GM12891 (cell line): ENCODE measurements at regions not wholly inside any gene's neighbourhood (a gene's known extent, or its start where the extent isn't known, plus 50 kb on each side); places are given as distances from the start of the nearest gene placed in this dataset.

Experiments used
- DNase-seq: peaks from one replicate; pipeline ENCODE4 v3.0.0; 2011; ENCODE audit warnings: low spot score; ENCODE audit not compliant: insufficient read length
- FAIRE-seq: peaks from 2 replicates; lab custom pipeline; 2011; peaks lifted over from hg19 to GRCh38; lab: Jason Lieb, UNC
- PAX5 ChIP-seq: IDR thresholded peaks from 2 replicates; pipeline ENCODE4 v1.6.1; 2011; ENCODE audit warnings: low read length, moderate library complexity, mild to moderate bottlenecking; ENCODE audit not compliant: insufficient read depth, severe bottlenecking
- POLR2A ChIP-seq: IDR thresholded peaks from 2 replicates; pipeline ENCODE4 v1.6.1; 2011; ENCODE audit warnings: low read depth, low read length, control low read depth
- POLR2AphosphoS5 ChIP-seq: IDR thresholded peaks from 2 replicates; pipeline ENCODE4 v1.6.1; 2011; ENCODE audit warnings: low read depth, low read length, control low read depth
- POU2F2 ChIP-seq: IDR thresholded peaks from 2 replicates; pipeline ENCODE4 v1.6.1; 2011; ENCODE audit warnings: low read depth, mild to moderate bottlenecking, control low read depth, low read length, moderate library complexity
- SPI1 ChIP-seq: IDR thresholded peaks from 2 replicates; pipeline ENCODE4 v1.6.1; 2011; ENCODE audit warnings: low read depth, low read length, control low read depth
- TAF1 ChIP-seq: IDR thresholded peaks from 2 replicates; pipeline ENCODE4 v1.6.1; 2011; ENCODE audit warnings: low read depth, low read length, control low read depth

DNA sequence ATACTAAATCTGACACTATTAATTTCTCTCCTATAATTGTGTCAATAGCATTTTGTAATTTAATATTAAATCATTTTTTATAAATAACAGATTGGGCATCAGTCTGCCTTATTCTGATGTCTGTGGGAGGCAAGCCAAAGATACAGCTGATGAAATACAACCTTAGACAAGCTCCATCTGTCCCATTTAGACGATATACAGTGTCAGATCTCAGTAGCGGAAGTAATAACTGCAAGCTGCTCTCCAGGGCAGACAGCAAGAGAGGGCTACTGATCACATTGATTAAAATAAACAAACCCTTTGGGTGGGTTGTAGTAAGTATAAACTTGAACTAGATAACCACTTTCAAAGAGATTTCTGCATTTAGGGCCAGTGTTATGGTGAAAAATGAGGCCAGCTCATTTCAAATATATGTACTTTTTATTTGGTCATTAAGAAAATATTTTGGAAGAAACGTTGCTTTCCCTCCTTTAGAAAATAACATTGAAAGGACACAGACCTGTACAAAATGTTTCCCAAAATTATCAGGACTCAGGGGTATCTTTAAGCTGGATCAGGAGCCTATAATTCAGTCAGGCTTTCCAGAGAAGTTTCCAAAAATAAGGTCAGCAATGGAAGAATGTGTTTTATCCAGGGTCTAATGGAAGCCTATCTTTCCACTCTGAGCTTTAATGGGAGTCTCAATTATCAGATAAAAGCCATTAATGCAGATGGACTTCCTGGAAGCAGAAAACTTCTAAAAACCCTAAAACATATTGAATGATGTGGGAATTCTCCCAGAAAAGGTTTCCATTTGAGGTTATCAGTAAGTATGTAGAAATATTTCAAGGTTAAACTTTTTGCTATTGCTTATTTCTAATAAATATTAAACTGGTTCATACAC, 1028.8 kb upstream of the IGFBP7 start:
- DNase-seq (no peak), FAIRE-seq (no peak)
- TF ChIP-seq SPI1 (no peak), POLR2AphosphoS5 (no peak), TAF1 (no peak), PAX5 (no peak), POU2F2 (no peak), POLR2A (no peak)

DNA sequence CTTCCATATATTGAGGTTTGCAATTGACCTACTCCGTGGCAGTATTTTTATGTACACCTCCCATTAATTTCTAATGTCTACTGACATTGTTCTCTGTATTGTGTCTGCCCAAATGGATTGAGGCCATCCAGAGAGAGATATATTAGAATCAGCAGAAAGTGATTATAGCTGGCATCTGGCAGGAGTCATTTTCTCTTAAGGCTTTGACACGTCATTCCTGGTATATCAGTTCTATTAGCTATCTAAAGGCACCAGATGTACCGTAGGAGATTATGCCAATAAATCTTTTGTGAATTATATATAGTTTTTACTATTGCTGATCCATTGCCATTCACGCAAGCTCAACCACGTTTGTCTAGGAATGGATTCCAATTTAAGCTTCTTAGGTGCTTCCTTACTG, 1026.4 kb upstream of the IGFBP7 start:
- TF ChIP-seq PAX5 (no peak), SPI1 (no peak), POU2F2 (no peak), POLR2A (no peak), POLR2AphosphoS5 (no peak), TAF1 (no peak)
- no peak for DNase-seq
- no peak for FAIRE-seq

DNA sequence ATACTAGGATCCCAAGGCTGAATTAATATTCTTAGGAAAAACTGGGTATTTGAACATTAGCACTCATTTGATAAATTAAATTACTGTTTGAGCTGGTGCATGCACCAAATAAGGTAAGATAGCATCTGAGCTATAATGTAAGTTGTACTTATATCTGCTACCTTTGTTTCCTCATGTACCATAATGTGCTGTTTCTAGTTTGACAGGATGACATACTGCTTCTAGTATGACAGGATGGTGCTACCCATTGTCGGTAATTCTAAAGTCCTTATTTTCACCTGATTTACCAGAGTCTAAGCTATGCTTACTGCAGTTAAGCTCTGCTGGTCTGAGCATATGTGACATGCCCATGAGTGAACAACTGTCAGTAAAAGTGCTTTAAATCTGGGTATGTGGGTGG, 1017.5 kb upstream of the IGFBP7 start:
- DNase-seq (no peak), FAIRE-seq (no peak)
- TF ChIP-seq PAX5 (no peak), POLR2AphosphoS5 (no peak), POLR2A (no peak), TAF1 (no peak), POU2F2 (no peak), SPI1 (no peak)

DNA sequence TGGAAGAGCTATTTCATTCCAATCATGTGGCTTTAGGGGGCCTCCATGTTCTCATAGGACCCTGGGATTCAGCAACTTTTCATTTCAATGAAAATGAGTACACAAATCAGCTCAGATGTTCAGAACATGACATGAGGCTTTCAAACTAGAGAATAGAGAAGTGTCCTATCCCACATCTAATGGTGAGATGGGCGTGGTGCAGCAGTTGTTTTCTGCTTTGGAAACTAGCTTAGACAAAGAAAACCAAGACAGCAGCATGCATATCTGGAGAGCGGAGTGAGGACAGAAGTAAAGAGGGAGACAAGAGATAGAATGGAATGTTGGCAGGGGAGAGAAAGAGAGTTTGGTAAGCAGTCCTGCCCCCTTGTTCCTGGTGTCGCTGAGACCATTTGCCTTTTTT, 1009.1 kb upstream of the IGFBP7 start:
- FAIRE-seq (no peak), DNase-seq (no peak)
- no peak for TF ChIP-seq POLR2A
- TF ChIP-seq SPI1: no peak
- TF ChIP-seq POU2F2: no peak
- no peak for TF ChIP-seq PAX5
- TF ChIP-seq POLR2AphosphoS5: no peak
- TF ChIP-seq TAF1: no peak

DNA sequence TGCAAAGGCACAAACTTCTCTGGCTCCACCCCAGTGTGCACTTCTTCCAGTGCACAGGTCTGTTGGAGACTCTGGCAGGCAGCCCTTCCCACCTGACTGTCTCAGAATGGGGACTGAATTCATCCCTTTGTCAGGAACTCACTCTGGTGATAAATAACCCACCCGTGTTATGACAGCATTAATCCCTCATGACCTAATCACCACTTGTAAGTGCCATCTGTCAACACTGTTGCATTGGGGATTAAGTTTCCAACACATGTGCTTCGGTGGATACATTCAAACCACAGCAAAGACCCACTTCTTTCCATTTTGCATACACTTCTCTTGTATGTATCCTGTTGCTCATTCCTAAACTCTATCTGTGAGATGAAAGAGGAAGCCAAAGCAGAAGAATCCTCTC, 1002.9 kb upstream of the IGFBP7 start:
- no peak for FAIRE-seq
- DNase-seq: no peak
- TF ChIP-seq POLR2AphosphoS5: no peak
- no peak for TF ChIP-seq POU2F2
- TF ChIP-seq PAX5: no peak
- TF ChIP-seq POLR2A: no peak
- TF ChIP-seq SPI1: no peak
- no peak for TF ChIP-seq TAF1

DNA sequence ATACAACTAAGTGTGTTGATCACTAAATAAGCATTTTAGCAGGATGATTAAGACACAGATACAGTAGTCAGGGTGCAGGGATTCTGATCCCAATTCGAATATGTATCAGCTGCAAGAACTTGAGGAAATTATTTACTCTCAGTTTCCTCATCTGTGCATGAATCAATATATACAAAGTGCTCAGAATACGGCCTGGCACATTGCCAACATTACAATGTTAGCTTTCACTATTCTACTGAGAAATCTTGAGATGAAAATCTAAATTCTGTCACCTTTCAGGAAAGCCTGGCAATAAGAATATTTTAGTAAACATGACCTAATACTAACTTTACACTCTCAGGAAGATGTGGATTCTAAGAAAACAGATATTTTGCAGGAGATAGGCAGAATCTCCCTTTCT, 1001.6 kb upstream of the IGFBP7 start:
- TF ChIP-seq TAF1 (no peak), POLR2AphosphoS5 (no peak), POLR2A (no peak), SPI1 (no peak), PAX5 (no peak), POU2F2 (no peak)
- DNase-seq: no peak
- no peak for FAIRE-seq

DNA sequence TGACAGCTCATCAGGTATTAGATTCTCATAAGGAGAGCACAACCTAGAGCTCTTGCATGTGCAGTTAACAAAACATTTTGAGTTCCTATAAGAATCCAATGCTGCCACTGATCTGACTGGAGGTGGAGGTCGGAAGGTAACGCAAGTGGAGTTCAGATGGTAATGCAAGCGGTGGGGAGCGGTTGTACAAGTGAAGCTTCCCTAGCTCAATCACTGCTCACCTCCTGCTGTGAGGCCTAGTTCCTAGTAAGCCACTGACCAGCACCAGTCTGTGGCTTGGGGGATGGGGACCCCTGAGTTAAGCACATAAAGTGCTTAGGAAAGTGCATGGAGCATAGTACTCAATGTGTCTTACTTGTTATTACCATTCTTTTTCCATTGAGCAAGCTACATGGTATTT, 983.2 kb upstream of the IGFBP7 start:
- no peak for DNase-seq
- TF ChIP-seq POLR2A (no peak), POU2F2 (no peak), TAF1 (no peak), POLR2AphosphoS5 (no peak), SPI1 (no peak), PAX5 (no peak)
- no peak for FAIRE-seq

DNA sequence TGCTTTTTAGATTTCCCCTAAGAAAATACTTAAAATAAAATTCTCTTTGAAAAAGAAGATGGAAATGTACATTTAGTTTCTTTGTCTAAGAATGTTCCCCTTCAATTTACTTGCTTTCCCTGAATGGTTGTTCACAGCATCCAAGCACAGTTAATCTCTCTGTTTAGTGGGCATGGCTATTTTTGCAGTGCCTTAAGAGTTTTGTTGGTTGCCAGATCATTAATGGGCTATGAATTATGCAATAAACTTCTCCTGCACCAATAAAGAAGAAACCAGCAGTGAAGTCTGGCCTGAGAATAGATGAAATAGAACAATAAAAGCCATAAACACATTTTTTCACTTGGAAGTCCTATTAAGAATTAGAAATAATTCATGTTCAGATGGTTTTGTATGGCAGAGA, 980.4 kb upstream of the IGFBP7 start:
- no peak for DNase-seq
- TF ChIP-seq TAF1: no peak
- TF ChIP-seq POU2F2: no peak
- TF ChIP-seq POLR2A: no peak
- TF ChIP-seq POLR2AphosphoS5: no peak
- no peak for TF ChIP-seq SPI1
- TF ChIP-seq PAX5: no peak
- FAIRE-seq: no peak

DNA sequence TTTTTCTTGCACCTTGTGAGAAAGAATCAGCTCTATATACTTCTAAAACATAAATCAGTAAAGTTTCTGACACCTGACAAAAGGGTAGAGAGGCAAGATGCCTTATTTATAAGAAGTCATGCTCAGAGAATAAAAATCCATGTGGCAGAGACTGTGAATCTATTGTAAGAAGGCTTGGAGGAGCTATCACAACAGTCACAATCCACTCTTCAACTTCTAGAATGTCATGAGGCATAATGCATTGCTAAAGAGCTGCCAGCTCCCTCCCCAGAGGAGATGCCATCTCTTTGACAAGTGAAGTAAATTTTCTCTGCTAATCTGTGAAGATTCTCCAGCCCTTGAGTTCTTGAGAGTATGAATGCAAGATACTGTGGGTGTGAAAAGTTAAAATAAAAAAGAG, 971.2 kb upstream of the IGFBP7 start:
- FAIRE-seq (no peak), DNase-seq (no peak)

More for the DNA sequence above, 971.2 kb upstream of the IGFBP7 start:
- TF ChIP-seq POLR2A (no peak), POLR2AphosphoS5 (no peak), POU2F2 (no peak)
